ENCODE measurements at regions not wholly inside any gene's neighbourhood (a gene's known extent, or its start where the extent isn't known, plus 50 kb on each side); places are given as distances from the start of the nearest gene placed in this dataset.

DNA sequence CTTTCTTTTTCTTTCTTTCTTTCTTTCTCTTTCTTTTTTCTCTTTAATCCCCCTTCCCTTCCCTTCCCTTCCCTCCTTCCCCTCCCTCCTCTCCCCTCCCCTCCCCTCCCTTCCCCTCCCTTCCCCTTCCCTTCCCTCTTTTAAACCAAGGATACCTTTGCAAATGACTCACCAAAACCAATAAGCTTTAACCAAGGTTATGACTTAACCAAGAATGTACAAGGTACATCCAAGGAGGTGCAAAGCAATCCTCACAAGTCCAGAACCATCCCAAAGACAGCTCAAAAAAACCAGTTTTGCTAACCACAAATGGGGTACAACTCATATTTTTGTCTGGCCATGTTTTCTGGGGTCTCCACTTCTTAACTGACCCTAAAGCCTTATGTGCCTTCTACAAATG, 174.7 kb upstream of the PPP1R2C start:
- intact Hi-C loops (cut with DNase I, micrococcal nuclease): no loop called here
- Mint-ChIP-seq H3K27ac (no peak overlapping the region), H3K4me3 (no peak overlapping the region), H3K36me3 (ENCODE audit: low read depth) (peaks cover 4% of the 10 kb centered on the region), H3K27me3 (no peaks in the 10 kb centered on the region), H3K4me1 (ENCODE audit: low read depth) (peaks cover 53% of the 10 kb centered on the region), H3K9me3 (no peaks in the 10 kb centered on the region)
- ATAC-seq (ENCODE audit: poor library complexity) (no peak), DNase-seq (no peak)
- no peak overlapping the region for H3K4me3 ChIP-seq (ENCODE audit: low read length)
- CTCF ChIA-PET: interaction anchor here (0.6 kb wide), 1 partner anchor 1679 kb away, joined by 3 read pairs; no protein-coding TSS in a partner anchor
- H3K27me3 ChIP-seq (ENCODE audit: control insufficient read depth in 1 of 2, insufficient read depth in 2 of 2, low read length in 2 of 2): no peaks in the 10 kb centered on the region
- TF ChIP-seq, protein P1, sequence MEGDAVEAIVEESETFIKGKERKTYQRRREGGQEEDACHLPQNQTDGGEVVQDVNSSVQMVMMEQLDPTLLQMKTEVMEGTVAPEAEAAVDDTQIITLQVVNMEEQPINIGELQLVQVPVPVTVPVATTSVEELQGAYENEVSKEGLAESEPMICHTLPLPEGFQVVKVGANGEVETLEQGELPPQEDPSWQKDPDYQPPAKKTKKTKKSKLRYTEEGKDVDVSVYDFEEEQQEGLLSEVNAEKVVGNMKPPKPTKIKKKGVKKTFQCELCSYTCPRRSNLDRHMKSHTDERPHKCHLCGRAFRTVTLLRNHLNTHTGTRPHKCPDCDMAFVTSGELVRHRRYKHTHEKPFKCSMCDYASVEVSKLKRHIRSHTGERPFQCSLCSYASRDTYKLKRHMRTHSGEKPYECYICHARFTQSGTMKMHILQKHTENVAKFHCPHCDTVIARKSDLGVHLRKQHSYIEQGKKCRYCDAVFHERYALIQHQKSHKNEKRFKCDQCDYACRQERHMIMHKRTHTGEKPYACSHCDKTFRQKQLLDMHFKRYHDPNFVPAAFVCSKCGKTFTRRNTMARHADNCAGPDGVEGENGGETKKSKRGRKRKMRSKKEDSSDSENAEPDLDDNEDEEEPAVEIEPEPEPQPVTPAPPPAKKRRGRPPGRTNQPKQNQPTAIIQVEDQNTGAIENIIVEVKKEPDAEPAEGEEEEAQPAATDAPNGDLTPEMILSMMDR (IDR thresholded peaks at IDR 0.05): no peak
- no peak overlapping the region for H3K27ac ChIP-seq (ENCODE audit: low read depth in 1 of 2, low read length in 2 of 2)
- peaks cover 16% of the 10 kb centered on the region for H3K4me1 ChIP-seq (ENCODE audit: insufficient read depth, low read length)
- no peaks in the 10 kb centered on the region for H3K9me3 ChIP-seq (ENCODE audit: control insufficient read depth in 1 of 2, insufficient read depth in 1 of 2, low read length in 2 of 2)
- POLR2A ChIA-PET: interaction anchor here (0.7 kb wide), 1 partner anchor 514 kb away, joined by 3 read pairs; no protein-coding TSS in a partner anchor
- H3K36me3 ChIP-seq (ENCODE audit: insufficient read depth, low read length): no peaks in the 10 kb centered on the region

DNA sequence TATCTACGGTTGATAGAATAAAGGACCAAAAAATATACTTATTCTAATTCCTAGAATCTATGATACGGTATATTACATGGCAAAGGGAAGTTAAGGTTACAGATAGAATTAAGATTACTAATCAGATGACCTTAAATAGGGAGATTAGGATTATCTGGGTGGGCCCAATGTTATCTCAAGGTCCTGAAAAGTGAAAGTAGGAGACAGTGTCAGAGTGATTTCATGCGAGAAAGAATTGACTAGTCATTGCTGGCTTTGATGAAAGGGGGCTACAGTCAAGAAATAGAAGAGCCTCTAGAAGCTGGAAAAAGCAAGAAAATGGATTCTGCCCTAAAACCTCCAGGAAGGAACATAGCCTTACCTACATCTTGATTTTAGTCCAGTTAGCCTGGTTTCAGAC, 176.9 kb upstream of the PPP1R2C start:
- intact Hi-C loops (cut with DNase I, micrococcal nuclease): no loop called here
- H3K4me1 Mint-ChIP-seq (ENCODE audit: low read depth): peaks cover 32% of the 10 kb centered on the region
- no peak for DNase-seq
- ChIA-PET CTCF (no interaction called here), POLR2A (no interaction called here)
- TF ChIP-seq, protein P1 (IDR thresholded peaks at IDR 0.05): no peak
- no peaks in the 10 kb centered on the region for H3K36me3 Mint-ChIP-seq (ENCODE audit: low read depth)
- no peaks in the 10 kb centered on the region for H3K27me3 Mint-ChIP-seq
- peaks cover 0 to 3% of the 10 kb centered on the region in 2 experiments for H3K9me3 ChIP-seq (ENCODE audit: control insufficient read depth in 1 of 2, insufficient read depth in 1 of 2, low read length in 2 of 2)
- no peaks in the 10 kb centered on the region for H3K9me3 Mint-ChIP-seq
- no peak for ATAC-seq (ENCODE audit: poor library complexity)
- no peak overlapping the region for H3K4me3 Mint-ChIP-seq
- no peak overlapping the region for H3K27ac ChIP-seq (ENCODE audit: low read depth in 1 of 2, low read length in 2 of 2)
- no peak overlapping the region for H3K4me3 ChIP-seq (ENCODE audit: low read length)
- no peaks in the 10 kb centered on the region for H3K4me1 ChIP-seq (ENCODE audit: insufficient read depth, low read length)
- no peaks in the 10 kb centered on the region for H3K27me3 ChIP-seq (ENCODE audit: control insufficient read depth in 1 of 2, insufficient read depth in 2 of 2, low read length in 2 of 2)
- no peaks in the 10 kb centered on the region for H3K36me3 ChIP-seq (ENCODE audit: insufficient read depth, low read length)
- no peak overlapping the region for H3K27ac Mint-ChIP-seq

- no peak for DNase-seq
- Histone ChIP-seq H3K4me1 (ENCODE audit: insufficient read depth, low read length) (no peaks in the 10 kb centered on the region), H3K4me3 (ENCODE audit: low read length) (no peak overlapping the region), H3K36me3 (ENCODE audit: insufficient read depth, low read length) (no peaks in the 10 kb centered on the region), H3K9me3 (ENCODE audit: control insufficient read depth in 1 of 2, insufficient read depth in 1 of 2, low read length in 2 of 2) (peaks cover 0 to 3% of the 10 kb centered on the region in 2 experiments), H3K27ac (ENCODE audit: low read depth in 1 of 2, low read length in 2 of 2) (no peak overlapping the region), H3K27me3 (ENCODE audit: control insufficient read depth in 1 of 2, insufficient read depth in 2 of 2, low read length in 2 of 2) (no peaks in the 10 kb centered on the region)
- no peaks in the 10 kb centered on the region for H3K27me3 Mint-ChIP-seq
- H3K4me3 Mint-ChIP-seq: peak overlapping the region; percentile 6
- H3K27ac Mint-ChIP-seq: no peak overlapping the region
- ATAC-seq (ENCODE audit: poor library complexity): no peak
- no peaks in the 10 kb centered on the region for H3K9me3 Mint-ChIP-seq
- intact Hi-C loops (cut with DNase I, micrococcal nuclease): no loop called here
- TF ChIP-seq, protein P1 (IDR thresholded peaks at IDR 0.05): no peak
- no peaks in the 10 kb centered on the region for H3K36me3 Mint-ChIP-seq (ENCODE audit: low read depth)
- peaks cover 32% of the 10 kb centered on the region for H3K4me1 Mint-ChIP-seq (ENCODE audit: low read depth)
- ChIA-PET CTCF (no interaction called here), POLR2A (interaction anchor here (1.0 kb wide), 1 partner anchor 11 kb away, joined by 5 read pairs; no protein-coding TSS in a partner anchor)
Observed at GRCh38 chrX:42955349-42955748, 177.4 kb upstream of the PPP1R2C start.
